ENCODE measurements at regions not wholly inside any gene's neighbourhood (a gene's known extent, or its start where the extent isn't known, plus 50 kb on each side); places are given as distances from the start of the nearest gene placed in this dataset.

DNA sequence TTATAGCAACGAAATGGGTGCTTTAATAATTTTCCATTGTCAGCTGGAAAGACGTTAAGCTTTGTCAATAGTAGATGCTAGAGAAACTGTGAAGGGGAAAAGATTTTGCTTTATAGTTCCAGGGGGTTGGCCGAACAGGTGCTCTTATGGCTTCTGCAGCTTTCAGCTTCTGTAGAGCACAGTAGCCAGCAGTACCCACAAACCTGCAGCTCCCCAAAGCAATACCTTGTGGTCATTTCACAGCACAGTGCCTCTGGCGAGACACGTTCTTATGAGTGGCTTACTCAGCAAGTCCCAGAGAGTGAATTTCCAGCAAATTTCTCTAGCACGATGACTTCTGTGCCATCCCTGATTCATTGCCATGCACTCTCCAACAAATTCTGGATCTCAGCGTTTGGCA is 416.3 kb upstream of the ATP2B1 start:
- Histone ChIP-seq H3K27me3 (ENCODE audit: control insufficient read depth, insufficient read depth, low read length) (no peaks in the 10 kb centered on the region), H3K4me3 (ENCODE audit: low read depth, low read length) (no peak overlapping the region), H3K36me3 (ENCODE audit: control insufficient read depth, insufficient read depth, low read length) (no peaks in the 10 kb centered on the region)
- ChIA-PET POLR2A (no interaction called here), CTCF (interaction anchor here (1.1 kb wide), 1 partner anchor 13 kb away, joined by 3 read pairs; no protein-coding TSS in a partner anchor)
- no peak for DNase-seq (ENCODE audit: low read depth)
- TF ChIP-seq, protein P1, sequence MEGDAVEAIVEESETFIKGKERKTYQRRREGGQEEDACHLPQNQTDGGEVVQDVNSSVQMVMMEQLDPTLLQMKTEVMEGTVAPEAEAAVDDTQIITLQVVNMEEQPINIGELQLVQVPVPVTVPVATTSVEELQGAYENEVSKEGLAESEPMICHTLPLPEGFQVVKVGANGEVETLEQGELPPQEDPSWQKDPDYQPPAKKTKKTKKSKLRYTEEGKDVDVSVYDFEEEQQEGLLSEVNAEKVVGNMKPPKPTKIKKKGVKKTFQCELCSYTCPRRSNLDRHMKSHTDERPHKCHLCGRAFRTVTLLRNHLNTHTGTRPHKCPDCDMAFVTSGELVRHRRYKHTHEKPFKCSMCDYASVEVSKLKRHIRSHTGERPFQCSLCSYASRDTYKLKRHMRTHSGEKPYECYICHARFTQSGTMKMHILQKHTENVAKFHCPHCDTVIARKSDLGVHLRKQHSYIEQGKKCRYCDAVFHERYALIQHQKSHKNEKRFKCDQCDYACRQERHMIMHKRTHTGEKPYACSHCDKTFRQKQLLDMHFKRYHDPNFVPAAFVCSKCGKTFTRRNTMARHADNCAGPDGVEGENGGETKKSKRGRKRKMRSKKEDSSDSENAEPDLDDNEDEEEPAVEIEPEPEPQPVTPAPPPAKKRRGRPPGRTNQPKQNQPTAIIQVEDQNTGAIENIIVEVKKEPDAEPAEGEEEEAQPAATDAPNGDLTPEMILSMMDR (IDR thresholded peaks at IDR 0.05; ENCODE audit: insufficient read depth, low read depth, low read length) = no peak

DNA sequence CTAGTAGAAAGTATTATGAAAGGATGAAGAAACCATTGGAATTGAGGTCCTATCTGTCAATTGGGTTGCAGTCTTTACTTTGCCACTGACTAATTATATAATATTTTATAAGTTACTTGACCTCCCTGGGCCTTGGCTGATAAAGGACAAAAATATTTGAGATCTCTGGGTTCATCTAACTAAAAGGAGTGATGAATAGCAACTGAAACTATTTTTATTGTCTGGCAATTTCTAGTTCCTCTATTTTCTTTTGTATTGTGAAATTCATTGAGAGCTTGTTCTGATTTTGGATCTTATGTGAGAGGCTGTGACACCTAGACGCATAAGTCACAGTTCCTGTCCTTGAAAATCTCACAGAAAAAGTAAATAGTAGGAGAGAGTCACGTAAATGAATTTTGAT is 415.7 kb upstream of the ATP2B1 start:
- H3K36me3 ChIP-seq (ENCODE audit: control insufficient read depth, insufficient read depth, low read length) = no peaks in the 10 kb centered on the region
- peak; percentile 23 for DNase-seq (ENCODE audit: low read depth)
- TF ChIP-seq, protein P1 (IDR thresholded peaks at IDR 0.05; ENCODE audit: insufficient read depth, low read depth, low read length) = no peak
- CTCF ChIA-PET = interaction anchor here (1.1 kb wide), 1 partner anchor 12 kb away, joined by 3 read pairs; no protein-coding TSS in a partner anchor
- H3K4me3 ChIP-seq (ENCODE audit: low read depth, low read length) = no peak overlapping the region
- POLR2A ChIA-PET = no interaction called here
- no peaks in the 10 kb centered on the region for H3K27me3 ChIP-seq (ENCODE audit: control insufficient read depth, insufficient read depth, low read length)

GRCh38 chr12:90122681-90123080 is 414.0 kb upstream of the ATP2B1 start:
- H3K27me3 ChIP-seq (ENCODE audit: control insufficient read depth, insufficient read depth, low read length) = no peaks in the 10 kb centered on the region
- DNase-seq (ENCODE audit: low read depth) = no peak
- ChIA-PET CTCF (no interaction called here), POLR2A (no interaction called here)
- no peak overlapping the region for H3K4me3 ChIP-seq (ENCODE audit: low read depth, low read length)
- TF ChIP-seq, protein P1 (IDR thresholded peaks at IDR 0.05; ENCODE audit: insufficient read depth, low read depth, low read length) = no peak
- H3K36me3 ChIP-seq (ENCODE audit: control insufficient read depth, insufficient read depth, low read length) = no peaks in the 10 kb centered on the region

DNA sequence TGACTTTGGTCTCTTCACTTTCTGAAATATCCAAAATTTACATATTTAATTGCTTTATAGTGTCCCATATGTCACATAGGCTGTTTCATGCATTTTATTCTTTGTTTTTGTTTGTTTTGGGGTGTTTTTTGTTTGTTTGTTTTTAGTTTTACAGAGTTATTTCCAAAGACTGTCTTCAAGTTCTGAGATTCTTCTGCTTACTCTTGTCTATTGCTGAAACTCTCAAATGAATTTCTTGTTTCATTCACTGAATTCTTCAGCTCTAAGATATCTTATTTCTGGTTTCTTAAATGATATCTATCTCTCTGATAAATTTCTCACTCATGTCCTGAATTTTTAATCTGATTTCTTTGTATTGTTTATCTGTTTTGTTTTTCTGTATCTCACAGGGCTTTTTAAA is 412.0 kb upstream of the ATP2B1 start:
- CTCF ChIA-PET = no interaction called here

GRCh38 chr12:90112666-90113065 is 404.0 kb upstream of the ATP2B1 start:
- no peak for DNase-seq (ENCODE audit: low read depth)
- CTCF ChIA-PET = interaction anchor here (1.8 kb wide), 1 partner anchor 12 kb away, joined by 3 read pairs; no protein-coding TSS in a partner anchor
- POLR2A ChIA-PET = no interaction called here
- Histone ChIP-seq H3K4me3 (ENCODE audit: low read depth, low read length) (no peak overlapping the region), H3K27me3 (ENCODE audit: control insufficient read depth, insufficient read depth, low read length) (no peaks in the 10 kb centered on the region), H3K36me3 (ENCODE audit: control insufficient read depth, insufficient read depth, low read length) (no peaks in the 10 kb centered on the region)
- TF ChIP-seq, protein P1 (IDR thresholded peaks at IDR 0.05; ENCODE audit: insufficient read depth, low read depth, low read length) = no peak

More for the DNA sequence above, 412.0 kb upstream of the ATP2B1 start:
- POLR2A ChIA-PET = no interaction called here
- H3K4me3 ChIP-seq (ENCODE audit: low read depth, low read length) = no peak overlapping the region
- TF ChIP-seq, protein P1 (IDR thresholded peaks at IDR 0.05; ENCODE audit: insufficient read depth, low read depth, low read length) = no peak
- DNase-seq (ENCODE audit: low read depth) = no peak
- H3K27me3 ChIP-seq (ENCODE audit: control insufficient read depth, insufficient read depth, low read length) = no peaks in the 10 kb centered on the region
- H3K36me3 ChIP-seq (ENCODE audit: control insufficient read depth, insufficient read depth, low read length) = no peaks in the 10 kb centered on the region

All from BJ (cell line).